ENCODE measurements at regions not wholly inside any gene's neighbourhood (a gene's known extent, or its start where the extent isn't known, plus 50 kb on each side); places are given as distances from the start of the nearest gene placed in this dataset.
A peak's percentile ranks its signal among the peaks of the same experiment; 100 is the strongest.
"Not testable (repeated sequence)": the region's sequence is repeated elsewhere in the genome, so short reads cannot be mapped to it uniquely, and the experiment has no call there.

DNA sequence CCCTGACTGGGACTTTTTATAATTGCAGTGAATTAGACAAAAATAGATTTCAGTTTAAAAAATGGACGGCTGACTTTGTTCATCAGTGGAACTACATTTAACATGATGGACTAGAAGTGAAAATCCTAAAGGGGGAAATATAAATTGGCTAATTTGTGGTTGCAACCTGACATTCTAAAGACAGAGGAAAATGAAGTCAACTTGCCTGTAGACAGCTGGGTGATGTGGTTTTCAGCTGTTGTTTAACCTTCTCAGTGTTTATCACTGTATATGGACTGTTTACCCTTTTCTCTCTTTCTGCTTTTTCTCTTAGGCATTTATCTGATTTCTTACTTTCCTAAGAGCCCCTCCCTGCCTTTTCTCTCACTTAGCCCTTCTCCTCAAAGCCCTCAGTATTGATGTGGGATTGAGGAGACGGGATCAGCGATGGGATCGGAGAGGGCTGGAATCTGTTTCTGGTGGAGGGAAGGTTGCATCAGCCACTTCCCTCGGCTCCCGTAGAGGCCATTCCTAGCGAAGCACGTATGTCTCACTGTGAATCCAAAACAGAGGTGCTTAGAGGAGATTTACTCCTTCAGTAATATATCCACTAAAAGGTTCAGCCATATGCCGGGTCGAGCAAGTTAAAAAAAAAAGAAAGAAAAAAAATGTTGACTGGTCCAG, 109.0 kb upstream of the KLF6 start:
- no peak for DNase-seq (ENCODE audit: low read depth)

DNA sequence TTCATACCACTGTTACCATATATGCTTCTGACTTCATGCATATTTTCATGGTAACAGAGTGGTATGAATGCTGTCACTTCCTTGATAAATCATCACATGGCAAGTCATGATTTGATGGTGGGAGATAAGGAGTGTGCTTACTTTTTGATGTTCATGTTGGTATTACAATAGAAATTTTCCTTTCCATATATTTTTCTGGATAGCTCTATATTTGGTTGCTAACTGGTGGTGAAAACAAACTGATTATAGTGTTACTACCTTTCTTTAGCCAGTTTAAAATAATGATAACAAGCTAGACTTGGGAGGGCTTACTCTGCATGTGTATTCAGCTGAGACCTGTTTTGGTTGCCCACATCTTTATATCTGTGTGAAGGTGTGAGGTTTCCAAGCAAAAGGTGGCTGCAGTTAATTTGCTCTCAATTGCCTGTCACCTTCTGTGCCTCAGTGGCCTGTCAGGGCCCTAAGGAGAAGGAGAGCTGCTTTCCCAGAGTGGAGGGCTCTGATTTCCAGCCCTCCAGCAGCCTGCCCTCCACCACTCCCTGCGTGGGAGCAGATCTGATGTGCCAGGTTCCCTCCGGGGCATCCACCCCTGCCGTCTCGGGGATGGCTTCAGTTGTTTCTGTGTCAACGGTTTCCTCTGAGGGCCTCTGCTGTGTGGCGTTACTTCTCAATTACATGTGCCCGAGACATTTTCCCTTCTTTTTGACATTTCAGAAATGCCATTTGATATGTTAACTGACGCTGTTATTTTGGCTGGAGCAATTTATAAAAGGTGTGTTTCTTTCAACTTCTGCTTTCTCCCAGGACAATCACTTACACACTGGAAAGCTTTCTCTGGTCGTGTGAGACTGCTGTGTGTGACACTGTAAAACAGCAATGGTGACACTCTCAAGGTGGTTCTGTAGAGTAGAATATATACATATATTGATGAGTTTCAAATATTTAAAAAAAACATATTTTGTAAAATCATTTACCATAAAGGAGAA, 107.7 kb upstream of the KLF6 start:
- no peak for DNase-seq (ENCODE audit: low read depth)

DNA sequence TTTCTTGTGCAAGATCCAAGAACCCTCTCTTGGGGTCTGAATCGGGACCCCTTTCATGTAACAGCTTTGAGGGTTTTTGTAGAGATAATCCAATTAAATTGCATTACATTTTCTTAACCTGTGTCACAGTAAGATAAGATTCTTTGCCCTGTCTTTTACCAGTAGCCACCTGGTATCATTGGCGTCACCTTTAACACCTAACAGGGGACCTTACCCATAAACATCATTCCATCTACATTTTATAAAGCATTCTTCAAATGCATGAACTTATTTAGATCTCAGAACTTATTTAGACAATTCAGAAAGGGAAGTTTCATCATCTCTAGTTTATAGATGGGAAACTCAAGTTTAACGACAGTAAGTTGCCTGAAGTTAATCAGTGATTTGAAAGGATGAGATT, 106.4 kb upstream of the KLF6 start:
- no peak for DNase-seq (ENCODE audit: low read depth)

DNA sequence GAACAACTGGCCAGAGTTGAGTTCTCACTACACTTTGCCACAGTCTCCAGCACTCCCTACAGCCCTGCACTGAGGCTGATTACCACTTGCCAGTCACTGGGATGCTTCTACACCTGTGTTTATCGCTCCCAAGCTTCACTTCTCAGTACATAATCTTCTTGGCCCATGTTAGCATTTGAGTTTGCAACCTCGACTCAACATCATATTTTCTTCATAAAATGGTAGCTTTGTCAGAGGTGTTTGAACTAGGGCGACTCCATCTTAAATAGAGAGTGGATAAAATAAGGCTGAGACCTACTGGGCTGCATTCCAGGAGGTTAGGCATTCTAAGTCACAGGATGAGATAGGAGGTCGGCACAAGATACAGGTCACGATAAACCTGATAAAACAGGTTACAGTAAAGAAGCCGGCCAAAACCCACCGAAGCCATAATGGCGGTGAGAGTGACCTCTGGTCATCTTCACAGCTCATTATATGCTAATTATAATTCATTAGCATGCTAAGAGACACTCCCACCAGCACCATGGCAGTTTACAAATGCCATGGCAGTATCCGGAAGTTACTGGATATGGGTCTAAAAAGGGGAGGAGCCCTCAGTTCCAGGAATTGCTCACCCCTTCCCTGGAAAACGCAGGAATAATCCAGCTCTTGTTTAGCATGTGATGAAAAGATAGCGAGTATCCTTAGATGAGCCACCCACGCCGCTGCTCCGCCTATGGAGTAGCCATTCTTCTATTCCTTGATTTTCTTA, 105.8 kb upstream of the KLF6 start:
- DNase-seq (ENCODE audit: low read depth), result no peak

DNA sequence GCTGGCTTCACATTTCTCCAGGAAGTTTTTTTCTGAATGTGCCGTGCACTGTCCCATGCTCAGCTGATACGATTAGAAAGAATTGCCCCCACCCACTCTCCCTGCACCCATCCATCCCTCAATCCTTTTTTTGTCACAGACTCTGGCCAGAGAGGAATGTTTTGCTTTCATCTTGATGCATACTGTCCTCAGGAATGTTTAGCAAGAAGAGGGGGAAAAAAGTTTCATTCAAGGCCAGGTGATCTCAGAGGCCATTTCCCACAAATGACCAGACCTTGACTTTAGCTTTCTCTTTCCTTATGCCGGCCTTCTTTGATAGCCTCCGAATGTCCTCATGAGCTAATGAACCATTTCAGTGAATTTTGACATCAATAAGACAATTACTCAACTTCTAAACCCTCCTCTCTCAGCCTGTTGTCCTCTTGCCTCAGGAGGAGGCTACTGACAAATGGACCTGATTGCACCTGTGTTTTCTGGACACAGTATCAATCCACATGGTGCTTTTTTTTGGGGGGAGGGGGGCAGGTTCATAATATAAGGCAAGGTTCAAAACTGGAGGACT, 105.0 kb upstream of the KLF6 start:
- peak; percentile 53 for DNase-seq (ENCODE audit: low read depth)

DNA sequence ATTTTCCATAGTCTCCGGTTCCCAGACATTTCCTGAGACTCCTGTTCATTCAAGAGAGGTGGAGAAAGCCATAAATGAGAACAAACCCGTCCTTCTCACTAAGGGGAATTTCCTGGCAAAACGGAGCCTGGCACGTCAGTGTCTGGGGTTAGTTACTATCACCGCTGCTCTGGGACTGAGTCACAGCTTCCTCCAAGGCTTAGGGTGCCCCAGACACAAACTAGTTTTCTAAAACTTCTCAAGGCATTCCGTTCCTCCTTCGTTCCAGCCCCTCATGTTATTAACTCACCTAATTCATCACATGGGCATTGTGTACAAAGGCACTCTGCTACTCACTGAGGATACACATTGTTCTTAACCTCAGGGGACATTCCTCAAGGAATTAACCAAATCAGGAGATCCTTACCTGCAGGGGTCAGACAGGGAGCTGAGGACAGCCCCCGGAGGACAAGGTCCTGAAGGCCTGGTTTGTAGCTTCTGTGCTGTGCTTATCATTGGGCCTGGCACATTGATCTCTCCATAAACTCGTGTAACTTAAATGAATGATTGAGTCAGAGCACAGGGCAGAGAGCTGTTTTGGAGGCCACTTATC, 103.0 kb upstream of the KLF6 start:
- peak; percentile 59 for DNase-seq (ENCODE audit: low read depth)

DNA sequence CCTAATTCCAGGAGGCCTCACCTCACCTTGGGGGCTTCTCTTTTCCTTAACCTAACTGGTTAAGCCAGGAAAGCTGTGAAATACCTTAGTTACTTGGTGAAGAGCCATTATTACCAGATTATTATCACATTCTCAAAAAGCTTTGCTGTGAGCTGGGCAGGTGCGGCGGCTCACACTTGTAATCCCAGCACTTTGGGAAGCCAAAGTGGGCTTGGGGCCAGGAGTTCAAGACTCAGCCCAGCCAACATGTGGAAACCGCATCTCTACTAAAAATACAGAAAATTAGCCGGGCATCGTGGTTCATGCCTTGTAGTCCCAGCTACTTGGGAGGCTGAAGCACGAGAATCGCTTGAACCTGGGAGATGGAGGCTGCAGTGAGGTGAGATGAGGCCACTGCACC, 102.4 kb upstream of the KLF6 start:
- peak; percentile 38 for DNase-seq (ENCODE audit: low read depth)

DNA sequence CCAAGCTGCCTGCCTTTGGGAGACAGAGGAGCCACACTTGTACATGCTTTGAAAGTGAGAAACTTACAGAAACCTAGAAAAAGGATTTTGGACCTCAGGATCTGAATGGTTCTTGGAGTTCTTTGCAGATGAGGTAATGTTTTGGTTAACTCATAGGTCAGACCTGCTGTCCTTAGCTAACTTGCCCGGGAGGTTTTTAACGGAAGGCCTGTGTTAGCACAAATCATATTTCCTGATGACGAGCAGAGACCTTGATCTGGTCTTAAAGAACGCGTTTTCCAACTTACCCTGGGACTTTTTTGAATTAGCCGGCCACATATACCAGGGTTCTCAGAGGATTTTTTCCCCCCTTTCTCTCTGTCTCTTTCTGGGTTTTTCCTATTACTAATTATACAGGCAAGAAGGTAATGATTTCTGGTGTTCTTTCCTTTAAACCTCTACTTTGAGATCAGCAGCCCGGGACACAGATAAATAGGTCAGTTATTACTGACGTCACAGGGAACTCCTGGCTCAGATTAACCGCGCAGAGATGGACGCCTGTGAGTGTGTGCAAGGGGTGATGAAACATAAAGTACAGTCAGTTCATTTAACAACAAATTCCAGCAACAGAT, 101.7 kb upstream of the KLF6 start:
- peak; percentile 56 for DNase-seq (ENCODE audit: low read depth)

DNA sequence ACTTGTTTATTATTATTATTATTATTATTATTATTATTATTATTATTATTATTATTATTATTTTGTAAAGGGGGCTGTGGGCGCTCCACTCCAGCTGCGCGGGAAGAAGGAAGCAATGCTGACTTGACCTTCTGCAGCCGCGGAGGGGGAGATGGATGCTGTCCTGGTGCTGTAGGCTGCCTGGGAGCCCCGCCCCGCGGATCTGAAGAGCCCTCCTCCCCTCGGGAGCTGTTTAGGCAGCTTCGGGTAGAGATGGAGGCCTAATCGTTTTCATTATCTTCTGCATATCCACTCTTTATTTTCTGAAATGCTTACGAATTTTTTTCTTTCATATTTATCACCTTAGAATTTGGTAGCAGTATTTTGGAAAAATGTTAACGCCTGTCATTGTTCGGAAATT, 101.2 kb upstream of the KLF6 start:
- peak; percentile 36 for DNase-seq (ENCODE audit: low read depth)

DNA sequence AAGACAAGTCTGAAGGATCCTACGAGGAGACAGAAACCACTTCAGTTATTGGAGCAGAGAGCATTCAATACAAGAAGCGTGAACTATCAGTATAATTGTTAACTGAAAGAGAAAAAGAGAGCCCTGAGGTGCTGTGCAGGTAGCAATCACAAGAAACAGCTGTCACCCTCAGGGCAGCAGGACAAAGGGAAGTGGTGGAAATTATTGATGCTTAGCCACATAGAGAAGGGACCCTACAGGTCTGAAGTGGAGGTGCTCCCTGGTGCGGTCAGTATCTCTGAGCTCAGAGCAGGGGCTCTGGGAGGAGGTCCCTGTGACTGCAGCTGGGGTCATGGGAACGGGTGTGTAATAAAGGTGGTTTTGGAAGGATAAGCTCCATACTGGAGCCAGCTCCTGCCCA, 97.8 kb upstream of the KLF6 start:
- no peak for DNase-seq (ENCODE audit: low read depth)

DNA sequence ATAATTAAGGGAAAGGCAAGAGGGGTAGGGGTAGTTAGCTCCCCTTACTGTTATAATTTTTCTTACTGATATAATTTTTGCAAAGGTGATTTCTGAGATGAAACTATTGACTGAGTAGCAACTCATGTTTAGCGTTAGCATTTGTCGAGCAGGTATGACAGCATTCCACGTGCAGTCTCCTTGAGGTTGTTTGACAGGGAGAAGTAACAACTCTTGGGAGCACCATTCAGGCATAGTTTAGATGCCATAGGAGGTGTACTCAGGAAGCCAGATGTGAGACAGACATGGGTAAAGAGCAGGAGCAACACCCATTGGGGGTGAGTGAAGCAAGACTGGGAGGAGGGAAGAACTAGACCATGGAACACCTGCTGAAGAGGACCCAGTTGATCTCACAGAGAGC, 96.6 kb upstream of the KLF6 start:
- DNase-seq (ENCODE audit: low read depth), result no peak

DNA sequence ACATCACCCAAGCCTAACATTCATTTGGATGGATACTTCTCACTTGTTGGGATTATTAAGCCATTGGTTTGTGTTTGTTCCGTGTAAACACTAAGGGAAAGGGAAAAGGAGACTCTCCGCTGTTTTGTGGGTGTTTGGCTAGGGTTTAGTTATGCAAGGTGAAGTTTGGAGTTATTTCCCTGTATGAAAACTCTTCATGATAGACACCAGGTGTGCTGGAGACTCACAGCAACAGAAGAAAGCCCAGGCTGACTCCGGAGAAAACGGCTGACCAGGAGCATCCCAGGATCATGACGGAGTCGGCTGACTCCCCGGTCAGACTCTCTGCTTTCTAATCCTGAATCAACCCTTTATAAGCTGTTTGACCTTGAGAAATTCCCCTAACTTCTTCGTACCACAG, 94.1 kb upstream of the KLF6 start:
- DNase-seq (ENCODE audit: low read depth), result no peak

DNA sequence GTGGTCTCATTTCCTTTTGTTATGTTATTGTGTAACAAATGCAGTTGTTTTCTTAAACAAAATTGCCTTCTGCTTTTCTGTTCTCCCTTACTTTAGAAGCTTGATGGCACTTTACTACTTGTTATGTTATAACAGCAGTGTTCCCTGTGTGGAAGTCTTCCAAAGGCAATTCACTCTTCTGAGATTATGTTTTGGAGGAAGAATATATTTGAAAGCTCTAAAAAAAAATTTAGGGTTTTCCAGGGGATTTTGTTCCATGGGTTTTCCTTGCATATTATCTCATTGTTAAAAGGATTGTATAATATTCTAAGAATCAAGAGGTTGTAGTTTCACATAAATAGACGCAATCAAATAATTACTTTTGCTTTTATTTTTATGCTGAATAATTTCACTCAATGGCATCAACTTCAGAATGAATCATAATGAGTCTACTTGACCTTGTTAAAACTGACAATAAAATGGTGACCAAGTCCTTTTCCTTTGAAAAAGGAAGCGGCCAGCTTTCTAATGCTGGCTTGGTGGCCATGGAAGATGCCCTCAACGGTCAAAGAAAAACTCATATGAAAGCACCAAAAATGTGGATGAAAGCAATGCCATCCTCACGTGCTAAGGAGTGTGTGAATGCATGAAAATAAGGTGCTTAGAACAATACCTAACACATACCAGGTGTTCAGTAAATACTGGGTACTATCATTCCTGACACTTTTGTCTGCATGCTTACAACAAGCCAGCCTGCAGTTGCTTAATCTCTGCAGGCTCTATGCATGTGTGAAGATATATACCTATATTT, 92.4 kb upstream of the KLF6 start:
- no peak for DNase-seq (ENCODE audit: low read depth)

DNA sequence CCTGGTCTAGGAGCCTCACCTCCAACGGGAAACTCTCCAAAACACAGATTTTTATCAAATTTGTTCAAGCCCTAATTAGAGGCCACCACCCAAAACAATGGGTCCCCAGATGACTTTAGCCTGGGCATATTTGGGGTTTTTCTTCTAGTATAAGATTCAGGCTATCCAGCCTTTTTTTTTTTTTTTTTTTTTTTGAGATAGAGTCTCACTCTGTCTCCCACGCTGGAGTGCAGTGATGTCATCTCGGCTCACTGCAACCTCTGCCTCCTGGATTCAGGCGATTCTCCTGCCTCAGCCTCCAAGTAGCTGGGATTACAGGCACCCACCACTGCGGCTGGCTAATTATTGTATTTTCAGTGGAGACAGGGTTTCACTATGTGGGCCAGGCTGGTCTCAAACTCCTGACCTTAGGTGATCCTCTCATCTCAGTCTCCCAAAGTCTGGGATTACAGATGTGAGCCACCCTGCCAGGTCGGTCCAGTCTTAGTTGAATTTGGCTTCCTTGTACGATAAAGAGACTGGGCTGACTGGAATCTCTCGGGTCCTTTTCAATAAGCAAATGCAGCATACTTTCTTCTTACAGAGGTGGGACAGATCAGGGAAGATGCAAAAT, 91.4 kb upstream of the KLF6 start:
- no peak for DNase-seq (ENCODE audit: low read depth)

DNA sequence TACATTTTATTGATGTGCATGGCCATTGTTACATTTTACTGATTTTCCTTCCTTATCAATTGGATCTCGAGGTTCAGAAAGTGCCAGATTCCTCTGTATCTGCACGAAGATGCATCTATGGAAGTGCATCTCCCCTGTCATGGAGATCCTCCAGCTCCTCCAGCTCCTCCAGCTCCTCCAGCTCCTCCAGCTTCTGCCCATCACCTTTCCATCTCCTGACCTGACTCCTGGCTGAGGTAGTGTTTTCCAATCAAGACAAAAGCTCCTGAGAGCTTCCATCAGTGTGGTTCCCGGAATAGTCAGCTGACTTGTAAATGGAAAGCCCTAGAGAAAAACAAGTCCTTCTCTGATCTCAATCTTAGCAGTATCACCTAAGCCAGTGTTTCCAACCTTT, 90.8 kb upstream of the KLF6 start:
- DNase-seq (ENCODE audit: low read depth), result no peak

DNA sequence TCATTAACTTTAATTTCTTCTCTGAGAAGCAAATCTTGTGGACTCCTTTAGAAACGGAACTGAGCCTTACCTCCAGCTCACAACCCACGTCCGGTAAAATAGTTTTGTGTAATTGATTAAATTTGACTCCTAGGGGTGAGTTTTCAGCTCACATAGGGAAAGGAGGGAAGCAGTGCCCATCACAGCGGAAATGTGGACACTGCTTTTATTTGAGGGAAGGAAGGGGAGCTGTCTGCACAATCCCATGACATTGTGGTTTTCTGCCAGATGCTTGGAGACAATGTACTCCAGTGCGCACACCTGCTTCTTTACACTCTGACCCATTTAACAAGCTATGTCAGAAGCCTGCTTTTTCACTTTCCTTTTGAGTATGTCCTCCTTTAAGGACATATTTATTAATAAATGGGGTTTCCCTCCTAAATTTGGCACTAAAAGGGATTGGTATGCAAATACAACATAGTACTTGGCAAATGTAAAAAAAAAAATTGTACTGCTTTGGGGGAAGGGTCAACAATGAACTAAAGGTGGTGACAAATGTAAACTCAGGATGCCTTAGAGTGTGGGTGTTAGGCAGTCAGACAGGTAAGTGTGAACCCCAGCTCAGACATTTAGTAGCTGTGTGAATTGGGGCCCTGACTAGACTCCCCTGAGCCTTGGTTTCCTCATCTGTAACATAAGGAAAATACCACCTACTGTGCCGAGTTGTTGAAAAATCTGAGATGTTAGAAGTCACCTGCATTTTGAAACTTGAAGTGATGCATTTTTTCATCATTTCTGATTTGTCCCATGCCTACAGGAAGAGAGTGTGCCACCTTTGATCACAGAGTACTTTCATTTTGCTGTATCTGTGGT, 90.2 kb upstream of the KLF6 start:
- DNase-seq (ENCODE audit: low read depth), result no peak

DNA sequence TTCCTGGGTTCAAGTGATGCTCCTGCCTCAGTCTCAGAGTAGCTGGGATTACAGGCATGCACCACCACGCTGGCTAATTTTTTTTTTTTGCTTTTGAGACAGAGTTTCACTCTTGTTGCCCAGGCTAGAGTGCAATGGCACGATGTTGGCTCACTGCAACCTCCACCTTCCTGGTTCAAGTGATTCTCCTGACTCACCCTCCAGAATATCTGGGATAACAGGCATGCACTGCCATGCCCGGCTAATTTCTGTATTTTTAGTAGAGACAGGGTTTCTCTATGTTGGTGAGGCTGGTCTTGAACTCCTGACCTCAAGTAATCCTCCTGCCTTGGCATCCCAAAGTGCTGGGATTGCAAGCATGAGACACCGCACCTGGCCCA, 89.6 kb upstream of the KLF6 start:
- not testable (repeated sequence) for DNase-seq (ENCODE audit: low read depth)

DNA sequence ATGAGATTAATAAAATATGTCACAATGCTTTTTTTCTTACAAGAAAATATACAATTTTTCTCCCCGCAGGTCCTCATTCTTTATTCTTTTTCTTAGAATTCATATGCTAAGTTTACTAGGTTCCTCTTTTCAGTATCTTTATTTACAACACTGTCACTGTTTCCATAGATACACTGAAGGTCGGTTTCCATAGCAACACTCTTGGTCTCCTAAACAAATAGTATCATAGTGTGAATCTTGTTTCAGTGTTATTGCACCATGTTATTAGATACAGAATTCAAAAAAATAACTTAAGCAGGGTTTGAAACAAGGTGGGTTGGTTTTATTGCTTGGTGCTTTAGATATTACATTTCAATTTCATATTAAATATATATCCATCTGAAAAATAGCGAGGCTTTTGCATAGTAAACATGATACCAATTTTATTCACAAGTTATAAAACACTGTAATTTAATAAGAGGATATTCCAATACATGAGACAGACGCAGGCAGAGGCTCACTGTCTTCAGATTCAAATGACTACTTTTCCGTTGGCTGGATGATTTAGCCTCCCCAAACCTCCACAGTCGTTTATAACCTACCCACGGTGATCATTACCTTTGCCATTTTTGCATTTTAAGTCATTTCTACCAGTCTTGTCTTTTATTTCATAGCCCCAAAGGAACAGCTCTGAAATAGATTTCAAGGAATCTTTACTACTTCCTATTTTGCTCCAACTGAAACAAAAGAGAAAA, 88.9 kb upstream of the KLF6 start:
- DNase-seq (ENCODE audit: low read depth), result peak; percentile 53

All from myocyte (in vitro differentiated cells).